HepG2 (cell line): ENCODE measurements at regions not wholly inside any gene's neighbourhood (a gene's known extent, or its start where the extent isn't known, plus 50 kb on each side); places are given as distances from the start of the nearest gene placed in this dataset.
A peak's percentile ranks its signal among the peaks of the same experiment; 100 is the strongest.

Experiments used
- ATAC-seq: fragments of 200-7000 bp; cut with Tn5 transposase; 3 replicates; pipeline ENCODE4 v1.9.1; 2020; ENCODE audit warnings: mild to moderate bottlenecking, moderate library complexity
- BruUV-seq: library from RNA; stranded (reverse); fragments of 400-500 nt; replicated peaks from 2 replicates; lab custom pipeline; 2021; lab: Mats Ljungman, UMichigan
- CTCF ChIA-PET: fragments of 300-600 bp; formaldehyde crosslinking; extraction: SDS; loops from one replicate; lab custom pipeline; 2021; ENCODE audit warnings: low total read pairs, inconsistent platforms, low intra/inter-chr PET ratio; lab: Yijun Ruan, JAX
- POLR2A ChIA-PET: fragments of 350-600 bp; sonication (Branson Sonifier 250); formaldehyde crosslinking; loops from one replicate; lab custom pipeline; 2020; ENCODE audit warnings: antibody characterized with exemption, inconsistent platforms; lab: Yijun Ruan, JAX
- DNase-seq: peaks from one replicate; pipeline ENCODE4 v3.0.0-alpha.2; 2015; ENCODE audit warnings: low spot score
- FAIRE-seq: peaks from 3 replicates; lab custom pipeline; 2011; peaks lifted over from hg19 to GRCh38; lab: Jason Lieb, UNC
- H2AFZ ChIP-seq: one replicate; pipeline ENCODE4 v1.6.1; 2011; ENCODE audit warnings: low read length, inconsistent platforms
- H3K27ac ChIP-seq: fragments of 300-600 bp; 3 replicates; pipeline ENCODE4 v1.8.0; 2011; ENCODE audit warnings: mixed run types, mild to moderate bottlenecking, mixed read lengths, low read length, inconsistent platforms; ENCODE audit not compliant: insufficient read depth; ENCODE audit errors: extremely low read length
- H3K27me3 ChIP-seq, 2 experiments: fragments of 200-600 bp in 1 of 2; 2 replicates in 1 of 2; 3 replicates in 1 of 2; pipeline versions ENCODE4 v1.6.0 to v1.8.0; 2011; ENCODE audit warnings: low read length in 2 of 2, mild to moderate bottlenecking in 2 of 2, moderate library complexity in 2 of 2, inconsistent platforms in 1 of 2; ENCODE audit not compliant: insufficient read depth in 2 of 2, control insufficient read depth in 1 of 2
- H3K36me3 ChIP-seq, 2 experiments: fragments of 200-600 bp in 1 of 2; replicated peaks in 1 of 2; 2 replicates in 1 of 2; 3 replicates in 1 of 2; pipeline versions ENCODE4 v1.5.1 to v1.8.0; 2011; ENCODE audit warnings: low read length in 2 of 2, inconsistent platforms in 1 of 2; ENCODE audit not compliant: insufficient read depth in 2 of 2, control insufficient read depth in 1 of 2
- H3K4me1 ChIP-seq: 2 replicates; pipeline ENCODE4 v1.5.1; 2012; ENCODE audit warnings: low read length, inconsistent platforms; ENCODE audit not compliant: insufficient read depth
- H3K4me2 ChIP-seq: 2 replicates; pipeline ENCODE4 v1.6.0; 2011; ENCODE audit warnings: low read depth, low read length, inconsistent platforms
- H3K4me3 ChIP-seq, 3 experiments: fragments of 200-600 bp in 1 of 3; sonication (generic), shearing (Covaris generic) in 1 of 3; replicated peaks in 1 of 3; 2 replicates each; pipeline ENCODE4 v1.5.1; 2011 to 2016; ENCODE audit warnings: low read length in 3 of 3, inconsistent platforms in 2 of 3, low read depth in 2 of 3, mild to moderate bottlenecking in 2 of 3, control low read depth in 1 of 3, mixed read lengths in 1 of 3; ENCODE audit not compliant: insufficient read depth in 1 of 3
- H3K79me2 ChIP-seq: one replicate; pipeline ENCODE4 v1.6.1; 2011; ENCODE audit warnings: low read length, inconsistent platforms; ENCODE audit not compliant: insufficient read depth
- H3K9ac ChIP-seq: 2 replicates; pipeline ENCODE4 v1.6.0; 2011; ENCODE audit warnings: mild to moderate bottlenecking, low read depth, low read length, inconsistent platforms; ENCODE audit not compliant: insufficient read depth
- H3K9me3 ChIP-seq: 2 replicates; pipeline ENCODE4 v1.5.1; 2012; ENCODE audit warnings: mild to moderate bottlenecking, low read length
- H4K20me1 ChIP-seq: 2 replicates; pipeline ENCODE4 v1.6.0; 2011; ENCODE audit warnings: inconsistent platforms, mild to moderate bottlenecking, low read length, moderate library complexity; ENCODE audit not compliant: insufficient read depth
- BCLAF1 ChIP-seq: fragments of 450-650 bp; IDR thresholded peaks from 2 replicates; pipeline ENCODE4 v1.6.1; 2017; ENCODE audit warnings: mild to moderate bottlenecking
- BORCS8-MEF2B ChIP-seq: sonication (generic); formaldehyde crosslinking; IDR thresholded peaks from 2 replicates; pipeline ENCODE4 v1.8.0; 2022; ENCODE audit warnings: mild to moderate bottlenecking, missing genetic modification reagents
- CREB1 ChIP-seq, 2 experiments: fragments of 450-650 bp in 1 of 2; IDR thresholded peaks; 2 replicates each; pipeline ENCODE4 v1.6.1; 2016 to 2017; ENCODE audit warnings: control low read depth in 1 of 2, mild to moderate bottlenecking in 1 of 2, missing compliant biosample characterization in 1 of 2, missing genetic modification characterization in 1 of 2
- DBP ChIP-seq: sonication (generic); formaldehyde crosslinking; IDR thresholded peaks from 2 replicates; pipeline ENCODE4 v1.4.0; 2020; ENCODE audit warnings: missing genetic modification reagents; ENCODE audit errors: not compliant biosample characterization
- SAFB2 ChIP-seq: sonication (generic); formaldehyde crosslinking; IDR thresholded peaks from 2 replicates; pipeline ENCODE4 v1.5.1; 2020; ENCODE audit warnings: missing genetic modification reagents, low read depth, mild to moderate bottlenecking, borderline replicate concordance
- XRCC5 ChIP-seq: fragments of 200-400 bp; formaldehyde crosslinking; optimal IDR thresholded peaks from 2 replicates; pipeline ENCODE3; 2017; ENCODE audit warnings: mild to moderate bottlenecking, low read length
- ZFP36L2 ChIP-seq: sonication (generic); formaldehyde crosslinking; IDR thresholded peaks from 2 replicates; pipeline ENCODE4 v1.4.0; 2020; ENCODE audit warnings: missing genetic modification reagents
- ZNF850 ChIP-seq: sonication (generic); formaldehyde crosslinking; conservative IDR thresholded peaks from 2 replicates; pipeline ENCODE4 v1.9.0; 2021; ENCODE audit warnings: mild to moderate bottlenecking, missing genetic modification reagents
- WGBS: methylation state at CpG from one replicate; pipeline ENCODE4 v1.1.6; 2017; ENCODE audit warnings: low lambda C conversion rate; 5-methylcytosine and 5-hydroxymethylcytosine counted together
- in situ Hi-C: cut with HindIII; loops from 2 replicates; pipeline ENCODE4 v1.10.0; 2017; ENCODE audit warnings: low pct_unique_long_range_greater_than_20kb; ENCODE audit not compliant: extremely low pct_ligation_motif_present
- intact Hi-C: fragments of 100-400 bp; cut with micrococcal nuclease; formaldehyde crosslinking; loops from one replicate; pipeline ENCODE4 v1.10.0; 2022; ENCODE audit not compliant: unreplicated experiment

DNA sequence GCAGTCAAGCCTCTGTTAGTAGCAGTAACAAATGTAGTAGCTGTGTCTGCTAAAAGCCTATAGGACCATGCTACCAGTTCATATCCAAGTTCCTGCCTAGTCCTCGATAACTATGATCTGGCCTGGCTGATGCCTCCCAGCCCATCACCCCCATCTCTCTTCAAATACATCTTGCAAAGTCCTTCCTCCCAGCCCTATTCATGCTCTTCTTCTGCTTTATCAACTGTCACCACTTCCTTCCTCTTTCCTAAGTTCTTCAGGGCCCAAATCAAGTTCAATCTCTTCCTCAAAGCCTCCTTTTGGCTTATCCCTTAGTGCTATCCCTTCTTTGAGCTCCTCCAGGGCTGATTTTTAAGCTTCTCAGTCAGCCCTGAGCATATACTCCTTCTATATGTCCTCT, 150.9 kb upstream of the THY1 start (continued):
- TF ChIP-seq ZFP36L2 (CRISPR knock-in tag): no peak
- TF ChIP-seq SAFB2 (CRISPR knock-in tag): no peak
- no peak for TF ChIP-seq DBP (CRISPR knock-in tag)
- TF ChIP-seq BORCS8-MEF2B (CRISPR knock-in tag): no peak
- no peak for TF ChIP-seq BCLAF1

- Histone ChIP-seq H3K4me3 (no peak overlapping the region), H3K4me2 (no peak overlapping the region), H3K27ac (no peak overlapping the region), H3K27me3 (peaks cover 0 to 24% of the 10 kb centered on the region in 2 experiments; a peak in 3 of 5 replicates), H2AFZ (no peak overlapping the region), H3K9me3 (no peaks in the 10 kb centered on the region), H3K9ac (no peak overlapping the region), H3K4me1 (no peaks in the 10 kb centered on the region), H4K20me1 (no peaks in the 10 kb centered on the region), H3K79me2 (no peaks in the 10 kb centered on the region), H3K36me3 (no peaks in the 10 kb centered on the region)
- TF ChIP-seq XRCC5 (peak; percentile 30), ZNF850 (no peak), CREB1 (IDR thresholded peaks at IDR 0.05) (no peak), CREB1 (CRISPR knock-in tag; IDR thresholded peaks at IDR 0.05) (no peak)
- WGBS: 30% methylated on average over 9 of the region's 13 CpGs
- POLR2A ChIA-PET: no interaction called here
- in situ Hi-C loops (no loop called here), intact Hi-C loops (no loop called here)
- CTCF ChIA-PET: no interaction called here
- no peak for FAIRE-seq
- DNase-seq: no peak
- peak; percentile 81 for ATAC-seq
- BruUV-seq: no TSS peak
Observed at GRCh38 chr11:119572481-119573424, 149.8 kb upstream of the THY1 start.
